OCI-LY3 (cell line): ENCODE measurements at regions not wholly inside any gene's neighbourhood (a gene's known extent, or its start where the extent isn't known, plus 50 kb on each side); places are given as distances from the start of the nearest gene placed in this dataset.

Experiments used
- H2AFZ ChIP-seq: fragments of 200-600, 300-600 bp; shearing (Covaris generic); 2 replicates; pipeline ENCODE4 v1.6.0; 2014; ENCODE audit warnings: antibody characterized with exemption, low read depth, low read length
- H3K27ac ChIP-seq: fragments of 200-600, 300-600 bp; sonication (generic); 2 replicates; pipeline ENCODE4 v1.5.1; 2014; ENCODE audit warnings: mild to moderate bottlenecking, low read length, moderate library complexity, mixed read lengths
- H3K27me3 ChIP-seq: fragments of 200-600, 300-600 bp; sonication (generic); 2 replicates; pipeline ENCODE4 v1.6.1; 2014; ENCODE audit warnings: low read depth, low read length, mixed read lengths
- H3K36me3 ChIP-seq: fragments of 200-600, 300-600 bp; sonication (generic); replicated peaks from 2 replicates; pipeline ENCODE3; 2014; ENCODE audit warnings: low read depth, low read length, mixed read lengths
- H3K4me1 ChIP-seq: fragments of 300-600, 200-600 bp; sonication (generic); 2 replicates; pipeline ENCODE4 v1.6.1; 2014; ENCODE audit warnings: low read length, mixed read lengths
- H3K4me2 ChIP-seq: fragments of 200-600, 300-600 bp; sonication (generic); 2 replicates; pipeline ENCODE4 v1.6.1; 2014; ENCODE audit warnings: low read length, mixed read lengths
- H3K4me3 ChIP-seq: fragments of 300-600, 200-600 bp; sonication (generic); 2 replicates; pipeline ENCODE4 v1.5.1; 2014; ENCODE audit warnings: antibody characterized with exemption, mild to moderate bottlenecking, low read length, moderate library complexity
- H3K79me2 ChIP-seq: fragments of 300-600, 200-600 bp; shearing (Covaris generic); 2 replicates; pipeline ENCODE4 v1.6.1; 2014; ENCODE audit warnings: mild to moderate bottlenecking, low read length, mixed read lengths
- H3K9ac ChIP-seq: fragments of 300-600, 200-600 bp; shearing (Covaris generic); 2 replicates; pipeline ENCODE4 v1.6.0; 2014; ENCODE audit warnings: mild to moderate bottlenecking, low read length, moderate library complexity
- H3K9me3 ChIP-seq: fragments of 200-600, 300-600 bp; shearing (Covaris generic); 2 replicates; pipeline ENCODE4 v1.6.1; 2014; ENCODE audit warnings: low read length, mixed read lengths; ENCODE audit not compliant: insufficient read depth
- H4K20me1 ChIP-seq: fragments of 200-600, 300-600 bp; sonication (generic); 2 replicates; pipeline ENCODE4 v1.6.1; 2016; ENCODE audit warnings: low read length, mixed read lengths; ENCODE audit not compliant: insufficient read depth
- CTCF ChIP-seq: fragments of 200-600, 300-600 bp; sonication (generic); IDR thresholded peaks from 2 replicates; pipeline ENCODE4 v1.5.1; 2014; ENCODE audit warnings: antibody characterized with exemption, low read length, low read depth
- EZH2phosphoT487 ChIP-seq: fragments of 200-600 bp; shearing (Covaris generic); IDR thresholded peaks from 2 replicates; pipeline ENCODE4 v1.6.1; 2018; ENCODE audit warnings: antibody characterized with exemption, mixed run types, low read depth

GRCh38 chr13:59277106-59277505, 886.6 kb downstream of the DIAPH3 start:
- Histone ChIP-seq H3K4me3 (no peak overlapping the region), H3K36me3 (no peaks in the 10 kb centered on the region), H3K4me1 (peaks cover 14% of the 10 kb centered on the region), H3K9ac (no peak overlapping the region), H3K9me3 (no peaks in the 10 kb centered on the region), H4K20me1 (no peaks in the 10 kb centered on the region), H3K27me3 (no peaks in the 10 kb centered on the region), H2AFZ (no peak overlapping the region), H3K79me2 (no peaks in the 10 kb centered on the region), H3K27ac (no peak overlapping the region), H3K4me2 (no peak overlapping the region)
- TF ChIP-seq EZH2phosphoT487 (no peak), CTCF (no peak)

GRCh38 chr13:59279028-59279427, 884.7 kb downstream of the DIAPH3 start:
- Histone ChIP-seq H4K20me1 (no peaks in the 10 kb centered on the region), H3K4me3 (no peak overlapping the region), H3K4me1 (peaks cover 14% of the 10 kb centered on the region), H3K9ac (no peak overlapping the region), H3K36me3 (no peaks in the 10 kb centered on the region), H3K27ac (no peak overlapping the region), H3K4me2 (no peak overlapping the region), H2AFZ (no peak overlapping the region), H3K27me3 (no peaks in the 10 kb centered on the region), H3K79me2 (no peaks in the 10 kb centered on the region), H3K9me3 (no peaks in the 10 kb centered on the region)
- no peak for TF ChIP-seq CTCF
- no peak for TF ChIP-seq EZH2phosphoT487

GRCh38 chr13:59279576-59279975, 884.2 kb downstream of the DIAPH3 start:
- peaks cover 12% of the 10 kb centered on the region for H3K4me1 ChIP-seq
- no peaks in the 10 kb centered on the region for H3K9me3 ChIP-seq
- no peak overlapping the region for H2AFZ ChIP-seq
- no peaks in the 10 kb centered on the region for H3K36me3 ChIP-seq
- H3K79me2 ChIP-seq = no peaks in the 10 kb centered on the region
- H4K20me1 ChIP-seq = no peaks in the 10 kb centered on the region
- H3K4me3 ChIP-seq = no peak overlapping the region
- TF ChIP-seq EZH2phosphoT487 = no peak
- TF ChIP-seq CTCF = no peak
- no peak overlapping the region for H3K27ac ChIP-seq
- H3K4me2 ChIP-seq = no peak overlapping the region
- H3K9ac ChIP-seq = no peak overlapping the region
- H3K27me3 ChIP-seq = no peaks in the 10 kb centered on the region

- peaks cover 5% of the 10 kb centered on the region for H3K4me1 ChIP-seq
- no peak overlapping the region for H3K4me3 ChIP-seq
- no peaks in the 10 kb centered on the region for H4K20me1 ChIP-seq
- no peaks in the 10 kb centered on the region for H3K79me2 ChIP-seq
- TF ChIP-seq EZH2phosphoT487 (no peak), CTCF (no peak)
- H2AFZ ChIP-seq = no peak overlapping the region
- H3K27ac ChIP-seq = no peak overlapping the region
- H3K27me3 ChIP-seq = no peaks in the 10 kb centered on the region
- no peak overlapping the region for H3K9ac ChIP-seq
- no peak overlapping the region for H3K4me2 ChIP-seq
- H3K36me3 ChIP-seq = no peaks in the 10 kb centered on the region
- no peaks in the 10 kb centered on the region for H3K9me3 ChIP-seq
Measured at GRCh38 chr13:59280297-59280696, 883.4 kb downstream of the DIAPH3 start.
